Ovary (tissue), 3 donors: ENCODE measurements at regions not wholly inside any gene's neighbourhood (a gene's known extent, or its start where the extent isn't known, plus 50 kb on each side); places are given as distances from the start of the nearest gene placed in this dataset.

Experiments
- CTCF ChIP-seq, 3 donors: fragments of 450-650 bp in 2 of 3; fragments of 200-600 bp in 1 of 3; IDR thresholded peaks; one replicate each; pipeline versions ENCODE4 v1.5.1 to v1.8.0; 2016 to 2022; ENCODE audit warnings: antibody characterized with exemption in 3 of 3, mild to moderate bottlenecking in 1 of 3
- EP300 ChIP-seq: sonication (generic); formaldehyde crosslinking; IDR thresholded peaks from one replicate; pipeline ENCODE4 v1.6.1; 2017; ENCODE audit warnings: antibody characterized with exemption
- POLR2A ChIP-seq: fragments of 450-650 bp; IDR thresholded peaks from one replicate; pipeline ENCODE4 v1.6.1; 2017; ENCODE audit warnings: antibody characterized with exemption, mild to moderate bottlenecking, moderate library complexity
- donor health status: DM: no; HTN: no; CAD: no.

GRCh38 chr10:20593649-20594048 lies 303.5 kb downstream of the NEBL start:
- TF ChIP-seq CTCF (IDR thresholded peaks at IDR 0.05) (no peak), POLR2A (no peak), EP300 (no peak)
